ENCODE measurements at regions not wholly inside any gene's neighbourhood (a gene's known extent, or its start where the extent isn't known, plus 50 kb on each side); places are given as distances from the start of the nearest gene placed in this dataset.

- ATAC-seq = no peak
- no peak for DNase-seq
- Histone ChIP-seq H3K4me1 (peaks cover 0 to 9% (median 8%) of the 10 kb centered on the region in 3 donors), H3K27ac (no peak overlapping the region), H3K4me3 (no peak overlapping the region), H3K27me3 (no peaks in the 10 kb centered on the region), H3K9me3 (no peaks in the 10 kb centered on the region), H3K36me3 (no peaks in the 10 kb centered on the region)
- 80 to 81% methylated on average over 4 of the region's 4 CpGs for WGBS, 2 donors
- FAIRE-seq = no peak
- intact Hi-C loops (cut with DNase I) = no loop called here
- no peak for TF ChIP-seq CTCF (IDR thresholded peaks at IDR 0.05)
These were observed 103.6 kb upstream of the LRIG3 start for GRCh38 chr12:59023861-59024424.

GRCh38 chr12:59020073-59020946 lies 100.0 kb upstream of the LRIG3 start:
- intact Hi-C loops (cut with DNase I) = no loop called here

GRCh38 chr12:59014885-59015284 lies 94.6 kb upstream of the LRIG3 start:
- H3K27me3 ChIP-seq = no peaks in the 10 kb centered on the region
- WGBS, 2 donors = 97 to 100% methylated on average over 1 of the region's 1 CpG
- H3K4me3 ChIP-seq = no peak overlapping the region
- H3K36me3 ChIP-seq = no peaks in the 10 kb centered on the region
- no peak for FAIRE-seq
- H3K9me3 ChIP-seq = no peaks in the 10 kb centered on the region
- no peaks in the 10 kb centered on the region for H3K4me1 ChIP-seq
- no peak for DNase-seq
- ATAC-seq = no peak
- intact Hi-C loops (cut with DNase I) = no loop called here
- no peak overlapping the region for H3K27ac ChIP-seq
- TF ChIP-seq CTCF (IDR thresholded peaks at IDR 0.05) = no peak

More at GRCh38 chr12:59020073-59020946, 100.0 kb upstream of the LRIG3 start:
- 92 to 95% methylated on average over 14 of the region's 14 CpGs for WGBS, 2 donors
- TF ChIP-seq CTCF (IDR thresholded peaks at IDR 0.05) = no peak
- Histone ChIP-seq H3K36me3 (no peaks in the 10 kb centered on the region), H3K4me3 (no peak overlapping the region), H3K4me1 (peaks cover 0 to 9% (median 8%) of the 10 kb centered on the region in 3 donors), H3K9me3 (no peaks in the 10 kb centered on the region), H3K27me3 (no peaks in the 10 kb centered on the region), H3K27ac (no peak overlapping the region)
- FAIRE-seq (no peak), DNase-seq (no peak), ATAC-seq (no peak)

- no peaks in the 10 kb centered on the region for H3K27me3 ChIP-seq
- intact Hi-C loops (cut with DNase I) = no loop called here
- ATAC-seq = no peak
- TF ChIP-seq CTCF (IDR thresholded peaks at IDR 0.05) = no peak
- H3K9me3 ChIP-seq = no peaks in the 10 kb centered on the region
- no peaks in the 10 kb centered on the region for H3K4me1 ChIP-seq
- no peak for DNase-seq
- WGBS, 2 donors = 93 to 94% methylated on average over 3 of the region's 3 CpGs
- H3K4me3 ChIP-seq = no peak overlapping the region
- no peaks in the 10 kb centered on the region for H3K36me3 ChIP-seq
- no peak overlapping the region for H3K27ac ChIP-seq
- no peak for FAIRE-seq
These were observed 90.6 kb upstream of the LRIG3 start for GRCh38 chr12:59010941-59011340.

- no peak overlapping the region for H3K27ac ChIP-seq
- intact Hi-C loops (cut with DNase I) = no loop called here
- no peaks in the 10 kb centered on the region for H3K27me3 ChIP-seq
- WGBS, 2 donors = 88 to 97% methylated on average over 5 of the region's 5 CpGs
- ATAC-seq (no peak), DNase-seq (no peak), FAIRE-seq (no peak)
- H3K4me3 ChIP-seq = no peak overlapping the region
- no peaks in the 10 kb centered on the region for H3K9me3 ChIP-seq
- no peaks in the 10 kb centered on the region for H3K4me1 ChIP-seq
- TF ChIP-seq CTCF (IDR thresholded peaks at IDR 0.05) = no peak
- no peaks in the 10 kb centered on the region for H3K36me3 ChIP-seq
These were observed 89.8 kb upstream of the LRIG3 start for GRCh38 chr12:59010118-59010517.

All from pancreas (tissue), 10 donors.